ENCODE measurements at regions not wholly inside any gene's neighbourhood (a gene's known extent, or its start where the extent isn't known, plus 50 kb on each side); places are given as distances from the start of the nearest gene placed in this dataset.
A peak's percentile ranks its signal among the peaks of the same experiment; 100 is the strongest.

GRCh38 chr13:106297283-106297682 lies 238.2 kb downstream of the EFNB2 start:
- H3K9me3 ChIP-seq (ENCODE audit: severe bottlenecking): no peaks in the 10 kb centered on the region
- TF ChIP-seq CTCF (IDR thresholded peaks at IDR 0.05; ENCODE audit: low read depth, low read length): no peak
- H3K4me3 ChIP-seq (ENCODE audit: low read depth, low read length): no peak overlapping the region
- no peaks in the 10 kb centered on the region for H3K36me3 ChIP-seq
- no peak overlapping the region for H3K27ac ChIP-seq
- DNase-seq: no peak
- no peaks in the 10 kb centered on the region for H3K27me3 ChIP-seq (ENCODE audit: insufficient read depth, low read depth, severe bottlenecking)

- Histone ChIP-seq H3K27ac (no peak overlapping the region), H3K4me3 (ENCODE audit: low read depth, low read length) (no peak overlapping the region), H3K36me3 (no peaks in the 10 kb centered on the region), H3K9me3 (ENCODE audit: severe bottlenecking) (no peaks in the 10 kb centered on the region), H3K27me3 (ENCODE audit: insufficient read depth, low read depth, severe bottlenecking) (no peaks in the 10 kb centered on the region)
- DNase-seq: no peak
- TF ChIP-seq CTCF (IDR thresholded peaks at IDR 0.05; ENCODE audit: low read depth, low read length): no peak
Measured at GRCh38 chr13:106296723-106297122, 238.7 kb downstream of the EFNB2 start.

- peaks cover 2% of the 10 kb centered on the region for H3K27me3 ChIP-seq (ENCODE audit: insufficient read depth, low read depth, severe bottlenecking)
- H3K9me3 ChIP-seq (ENCODE audit: severe bottlenecking): no peaks in the 10 kb centered on the region
- no peak overlapping the region for H3K4me3 ChIP-seq (ENCODE audit: low read depth, low read length)
- no peak overlapping the region for H3K27ac ChIP-seq
- DNase-seq: peak; percentile 94
- TF ChIP-seq CTCF (IDR thresholded peaks at IDR 0.05; ENCODE audit: low read depth, low read length): no peak
- H3K36me3 ChIP-seq: no peaks in the 10 kb centered on the region
Measured at GRCh38 chr13:106295971-106296370, 239.5 kb downstream of the EFNB2 start.

GRCh38 chr13:106291006-106291405 lies 244.5 kb downstream of the EFNB2 start:
- H3K27ac ChIP-seq: no peak overlapping the region
- no peaks in the 10 kb centered on the region for H3K36me3 ChIP-seq
- peaks cover 20% of the 10 kb centered on the region for H3K27me3 ChIP-seq (ENCODE audit: insufficient read depth, low read depth, severe bottlenecking)
- no peaks in the 10 kb centered on the region for H3K9me3 ChIP-seq (ENCODE audit: severe bottlenecking)
- DNase-seq: no peak
- no peak overlapping the region for H3K4me3 ChIP-seq (ENCODE audit: low read depth, low read length)
- TF ChIP-seq CTCF (IDR thresholded peaks at IDR 0.05; ENCODE audit: low read depth, low read length): no peak

GRCh38 chr13:106287351-106287750 lies 248.1 kb downstream of the EFNB2 start:
- Histone ChIP-seq H3K27me3 (ENCODE audit: insufficient read depth, low read depth, severe bottlenecking) (peaks cover 37% of the 10 kb centered on the region), H3K27ac (no peak overlapping the region), H3K9me3 (ENCODE audit: severe bottlenecking) (no peaks in the 10 kb centered on the region), H3K4me3 (ENCODE audit: low read depth, low read length) (no peak overlapping the region), H3K36me3 (no peaks in the 10 kb centered on the region)
- no peak for TF ChIP-seq CTCF (IDR thresholded peaks at IDR 0.05; ENCODE audit: low read depth, low read length)
- no peak for DNase-seq

GRCh38 chr13:106286811-106287210 lies 248.7 kb downstream of the EFNB2 start:
- Histone ChIP-seq H3K36me3 (no peaks in the 10 kb centered on the region), H3K9me3 (ENCODE audit: severe bottlenecking) (no peaks in the 10 kb centered on the region), H3K4me3 (ENCODE audit: low read depth, low read length) (no peak overlapping the region), H3K27ac (no peak overlapping the region), H3K27me3 (ENCODE audit: insufficient read depth, low read depth, severe bottlenecking) (peaks cover 37% of the 10 kb centered on the region)
- no peak for DNase-seq
- TF ChIP-seq CTCF (IDR thresholded peaks at IDR 0.05; ENCODE audit: low read depth, low read length): no peak
